Iris pigment epithelial cell (primary cell): ENCODE measurements at regions not wholly inside any gene's neighbourhood (a gene's known extent, or its start where the extent isn't known, plus 50 kb on each side); places are given as distances from the start of the nearest gene placed in this dataset.
"Not testable (repeated sequence)": the region's sequence is repeated elsewhere in the genome, so short reads cannot be mapped to it uniquely, and the experiment has no call there.

Experiments
- DNase-seq: peaks from one replicate; pipeline ENCODE4 v3.0.0-alpha.2; 2011; ENCODE audit warnings: low read depth

DNA sequence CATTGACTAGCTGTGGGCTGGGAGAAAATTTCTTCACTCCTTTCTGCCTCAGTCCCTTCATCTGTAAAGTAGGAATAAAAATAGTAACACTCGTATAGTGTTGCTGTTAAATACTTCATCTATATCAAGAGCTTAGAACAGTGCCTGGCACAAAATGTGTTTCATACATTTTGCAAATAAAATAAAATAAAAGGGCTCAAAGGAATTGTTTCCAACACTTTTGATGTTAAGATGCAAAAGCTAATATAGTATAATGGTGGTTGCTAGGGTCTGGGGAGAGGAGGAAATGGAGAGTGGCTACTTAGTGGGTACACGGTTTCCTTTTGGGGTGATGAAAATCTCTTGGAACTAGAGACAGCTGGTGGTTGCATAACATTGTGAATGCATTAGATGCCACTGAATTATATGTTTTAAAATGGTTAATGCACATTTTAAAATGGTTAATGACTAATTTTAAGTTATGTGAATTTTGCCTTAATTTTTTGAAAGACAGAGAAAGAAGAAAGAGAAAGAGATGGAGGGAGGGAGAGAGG is 542.1 kb upstream of the ID2 start:
- no peak for DNase-seq

DNA sequence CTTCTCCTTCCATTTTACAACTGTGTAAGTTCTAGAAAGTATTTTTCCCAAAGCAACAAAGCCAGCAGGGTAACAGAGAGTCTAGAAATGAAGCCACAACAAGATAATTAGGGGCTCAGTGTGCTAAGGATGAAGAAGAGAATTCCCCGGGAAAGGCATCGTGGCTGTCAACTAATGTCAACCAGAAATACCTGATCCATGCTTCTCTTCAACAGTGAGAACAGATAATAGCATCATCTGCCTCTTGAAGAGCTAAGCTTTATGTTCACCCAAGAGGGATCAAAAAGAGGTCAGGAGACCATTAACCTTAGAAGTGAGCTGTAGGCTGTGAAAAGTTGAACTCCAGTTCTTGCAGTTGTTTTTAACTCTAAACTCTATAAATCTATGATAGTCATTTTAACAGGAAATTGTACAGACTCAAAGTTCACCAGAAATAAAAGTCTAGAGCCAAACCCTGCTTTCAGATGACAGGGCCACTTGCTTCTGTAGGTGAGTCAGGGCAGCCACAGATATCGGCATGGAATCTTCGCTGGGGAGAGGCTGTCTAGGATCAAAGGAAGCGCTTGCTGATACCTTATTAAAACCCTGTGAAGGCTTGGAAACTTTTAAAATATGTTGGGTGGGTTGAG is 540.7 kb upstream of the ID2 start:
- DNase-seq = no peak

DNA sequence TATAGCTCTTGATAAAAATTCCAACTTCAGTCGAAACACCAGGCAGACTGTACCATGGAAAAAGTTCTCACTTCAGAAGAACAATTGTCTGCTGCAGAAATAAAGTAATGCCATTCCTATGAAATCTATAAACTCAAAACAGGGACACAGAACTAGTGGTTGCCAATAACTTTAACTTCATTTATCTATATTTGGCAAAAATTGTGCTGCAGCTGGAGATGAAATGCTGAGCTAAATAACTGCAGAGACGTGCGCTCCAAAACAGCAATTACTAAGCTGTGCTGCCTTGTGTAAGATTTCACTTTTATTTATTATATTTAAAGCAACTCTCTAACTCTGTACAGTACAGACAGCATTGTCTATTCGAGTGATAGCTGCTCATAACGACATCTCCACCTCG is 540.1 kb upstream of the ID2 start:
- DNase-seq = no peak

DNA sequence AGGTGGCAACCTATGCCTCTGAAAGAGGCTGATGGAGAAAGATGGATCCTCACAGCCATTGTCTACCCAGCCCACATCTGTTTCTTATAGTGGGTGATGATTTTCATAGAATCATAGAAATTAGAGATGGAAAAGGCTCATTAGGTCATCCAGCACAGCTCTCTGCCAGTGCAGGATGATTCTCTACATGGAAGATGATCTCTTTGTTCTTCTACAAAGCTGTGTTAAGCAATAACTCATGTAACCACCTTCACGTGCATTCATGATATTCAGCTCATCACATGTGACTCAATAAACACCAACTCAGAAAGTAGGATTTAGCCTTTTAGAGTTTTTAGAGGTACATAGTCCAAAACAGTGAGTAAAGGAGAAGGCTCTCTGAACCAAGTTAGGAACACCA is 539.4 kb upstream of the ID2 start:
- DNase-seq = no peak

DNA sequence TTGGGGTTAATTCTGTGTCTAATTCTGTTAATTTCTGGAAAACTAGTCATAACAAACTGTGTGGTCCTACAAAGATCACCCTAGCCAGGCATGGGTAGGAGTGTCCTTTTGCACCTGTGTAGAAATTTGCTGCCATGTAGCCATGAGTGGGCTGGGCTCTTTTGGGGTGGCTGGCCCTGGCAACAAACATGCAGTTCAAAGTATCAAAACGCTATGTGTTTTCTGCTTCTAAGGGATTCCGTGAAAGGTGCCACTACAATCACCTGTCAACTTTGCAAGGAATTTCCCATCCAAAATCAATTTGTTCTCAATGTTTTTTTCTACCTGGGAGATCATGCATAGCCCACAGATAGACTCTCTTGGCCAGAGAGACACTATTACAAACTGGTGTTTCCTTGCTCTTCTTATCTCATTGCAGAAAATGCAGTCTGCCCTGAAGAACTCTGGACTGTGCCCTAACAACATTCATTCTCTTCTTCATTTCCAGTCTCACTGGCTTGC is 537.7 kb upstream of the ID2 start:
- DNase-seq = no peak

DNA sequence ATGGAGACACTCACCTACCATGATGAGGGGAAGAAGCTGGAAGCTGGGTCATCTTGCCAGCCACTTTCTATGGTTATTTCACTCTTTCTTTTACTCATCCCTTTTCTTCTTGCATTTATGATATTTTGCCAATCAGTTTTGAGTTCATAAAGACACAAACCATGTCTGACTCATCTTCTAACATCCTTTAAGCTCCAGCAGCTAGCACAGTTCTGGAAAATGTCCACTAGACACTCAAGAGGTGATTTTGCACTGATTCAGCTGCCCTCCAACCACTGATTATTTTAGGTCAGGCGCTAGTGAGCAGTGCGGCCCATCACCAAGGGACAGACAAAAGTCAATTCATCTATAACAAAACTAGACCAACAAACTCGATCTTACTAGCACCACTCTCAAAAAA is 537.1 kb upstream of the ID2 start:
- peak; percentile 65 for DNase-seq

- not testable (repeated sequence) for DNase-seq
Measured at GRCh38 chr2:8145375-8145774, 536.5 kb upstream of the ID2 start.

DNA sequence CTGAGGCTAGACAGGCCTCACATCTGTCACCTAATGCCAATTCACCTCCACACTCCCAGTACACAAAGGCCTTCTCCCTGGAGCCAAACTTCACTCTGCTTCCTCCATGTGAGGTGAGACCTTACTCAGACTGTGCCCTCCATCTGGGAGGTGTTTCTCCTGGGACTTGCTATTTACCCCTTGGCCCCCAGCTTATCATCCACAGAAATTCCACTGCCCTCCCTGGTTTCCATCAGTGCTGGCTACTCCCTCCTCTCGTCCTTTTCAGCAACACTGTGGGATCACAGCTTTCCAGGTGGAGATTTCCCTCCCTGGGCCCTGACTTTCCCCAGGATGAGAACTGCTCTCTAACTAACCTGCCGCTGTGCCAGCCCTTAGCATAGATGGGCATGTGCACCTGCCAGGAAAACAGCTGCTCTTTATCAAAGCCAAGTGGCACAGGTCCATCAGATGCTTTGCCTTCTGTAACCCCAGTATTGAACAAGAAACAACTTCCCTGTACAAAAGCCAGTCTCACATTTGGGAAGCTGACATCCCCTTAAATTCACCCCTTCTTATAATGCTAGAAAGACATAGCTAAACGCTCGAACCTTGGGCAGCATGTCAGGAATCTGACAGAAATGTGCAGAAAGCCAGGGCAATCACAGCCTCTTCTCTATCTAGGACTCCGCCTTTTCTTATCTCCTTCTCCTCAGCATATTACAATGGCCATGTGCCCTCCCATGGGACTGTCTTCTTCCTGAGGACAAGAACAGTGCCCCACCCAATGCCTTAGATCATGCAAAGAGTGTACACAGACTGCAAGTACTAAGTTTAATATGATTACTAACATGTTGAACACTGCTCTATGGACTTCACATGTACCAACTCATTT is 535.5 kb upstream of the ID2 start:
- DNase-seq = no peak

DNA sequence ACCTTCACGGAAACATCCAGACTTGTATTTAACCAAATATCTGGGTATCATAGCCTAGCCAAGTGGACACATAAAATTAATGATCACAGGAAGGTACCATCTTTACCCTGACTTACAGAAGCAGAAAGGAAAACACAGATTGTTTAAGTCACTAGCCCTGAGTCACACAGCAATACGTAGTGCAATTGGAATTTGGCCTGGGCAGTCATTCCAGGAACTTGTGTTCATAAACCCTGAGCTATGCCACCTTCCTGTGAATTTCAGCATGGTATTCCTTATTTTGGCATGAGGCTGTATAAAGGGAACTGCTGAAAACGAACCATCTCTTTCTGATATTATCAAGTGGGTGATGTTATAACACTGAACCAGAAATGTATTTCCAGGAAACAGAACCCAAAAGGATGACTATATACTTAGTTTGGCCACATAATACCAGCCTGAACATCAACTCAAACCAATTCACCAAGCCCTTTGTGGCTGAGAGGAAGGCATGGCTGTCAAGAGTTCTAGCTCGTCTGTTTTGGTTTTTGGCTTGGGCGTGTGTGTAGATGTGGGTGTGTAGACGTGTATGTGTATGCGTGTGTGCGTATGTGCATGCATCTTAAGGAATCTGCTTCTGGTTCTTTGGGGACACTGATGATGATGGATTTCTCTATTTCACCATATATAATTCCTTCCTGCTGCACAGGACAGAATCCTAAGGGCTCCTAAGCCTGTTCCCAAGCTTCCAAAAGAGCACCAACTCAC is 533.4 kb upstream of the ID2 start:
- DNase-seq = peak; percentile 77

- DNase-seq = no peak
Measured at GRCh38 chr2:8149007-8149405, 532.9 kb upstream of the ID2 start.

DNA sequence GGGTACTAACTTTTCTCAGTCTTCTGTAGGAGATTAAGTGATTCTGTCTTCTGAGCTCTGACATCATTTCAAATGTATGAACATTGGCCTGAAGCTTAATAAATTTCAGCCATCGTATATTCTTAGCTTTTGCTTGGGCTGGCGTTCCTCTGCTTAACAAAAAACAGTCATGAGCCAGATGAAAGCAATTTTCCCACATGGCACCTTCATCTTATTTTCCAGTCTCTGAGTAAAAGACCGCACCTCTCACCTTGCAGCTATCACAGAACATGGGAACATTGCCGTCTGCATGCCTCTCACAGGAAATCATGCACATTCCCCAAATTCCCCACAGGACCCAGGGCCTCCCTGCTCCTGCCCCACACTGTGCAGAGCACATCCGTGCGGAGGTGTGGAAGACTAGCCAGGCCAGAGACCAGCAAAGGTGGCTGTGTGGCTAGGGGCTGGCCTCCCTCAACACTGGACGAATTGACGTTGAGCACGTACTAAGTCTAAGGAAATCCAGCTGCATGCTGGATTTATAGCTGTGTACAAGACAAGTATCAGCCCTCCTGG is 531.8 kb upstream of the ID2 start:
- DNase-seq = peak; percentile 45

- DNase-seq = no peak
Measured at GRCh38 chr2:8151888-8152287, 530.0 kb upstream of the ID2 start.

DNA sequence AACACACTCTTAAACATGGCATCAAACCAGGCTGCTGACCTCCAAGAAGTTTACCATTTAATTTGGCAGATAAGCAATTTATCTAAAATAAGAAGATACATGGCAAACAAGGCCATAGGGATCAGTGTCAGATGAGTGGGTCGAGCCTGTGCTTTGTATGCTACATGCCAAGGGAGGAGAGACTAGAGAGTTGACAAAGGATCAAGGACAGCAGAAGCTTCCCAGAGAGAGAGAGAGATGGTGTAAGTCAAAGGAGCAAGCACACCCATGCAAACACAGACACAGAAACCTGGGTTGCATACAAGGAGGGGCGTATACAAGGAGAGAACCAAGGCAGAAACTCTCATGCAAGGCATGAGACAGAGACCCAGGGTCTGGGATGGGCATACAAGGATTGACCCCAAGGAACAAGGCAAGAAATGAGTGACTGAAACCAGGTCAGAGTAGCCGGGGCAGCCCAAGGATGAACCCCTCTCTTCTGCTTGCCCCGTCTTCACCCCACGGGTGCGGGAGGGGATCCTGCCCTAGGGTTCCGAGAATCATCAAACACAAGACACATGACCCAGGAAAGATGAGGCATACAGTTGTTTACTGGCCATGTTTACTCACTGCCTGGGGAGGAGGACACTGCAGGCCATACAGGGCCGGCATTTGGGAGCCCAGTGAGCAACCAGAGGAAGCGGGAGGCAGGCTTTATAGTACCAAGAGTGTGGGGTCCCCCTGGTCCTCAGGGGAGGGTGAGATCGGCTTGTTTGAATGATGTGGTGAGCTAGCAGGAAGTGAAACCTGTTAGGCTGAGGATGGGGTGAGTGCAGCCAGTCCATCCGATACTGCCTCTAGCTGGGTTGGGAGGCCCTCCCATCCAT is 529.2 kb upstream of the ID2 start:
- DNase-seq = no peak

DNA sequence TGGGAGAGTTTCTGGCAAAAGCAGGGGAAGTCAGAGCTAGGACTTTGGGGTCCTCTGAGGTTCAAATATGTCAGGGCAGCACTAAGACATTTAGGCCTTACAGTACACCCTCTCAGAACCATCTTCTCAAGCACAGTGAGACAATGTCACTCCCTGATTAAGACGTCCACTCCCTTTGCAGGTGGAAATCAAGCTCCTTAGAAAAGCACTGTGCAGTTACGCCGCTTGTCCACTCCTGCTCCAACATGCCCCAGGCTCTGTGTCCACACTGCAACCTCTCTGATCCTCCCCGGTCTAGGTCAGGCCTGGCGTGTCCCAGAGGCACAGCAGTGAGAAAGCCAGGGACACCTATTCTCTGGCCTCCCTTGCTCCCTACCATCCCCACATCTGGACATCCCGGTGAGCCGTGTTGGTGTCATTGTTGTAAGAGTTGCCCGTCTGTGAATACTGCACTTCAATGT is 528.6 kb upstream of the ID2 start:
- no peak for DNase-seq

DNA sequence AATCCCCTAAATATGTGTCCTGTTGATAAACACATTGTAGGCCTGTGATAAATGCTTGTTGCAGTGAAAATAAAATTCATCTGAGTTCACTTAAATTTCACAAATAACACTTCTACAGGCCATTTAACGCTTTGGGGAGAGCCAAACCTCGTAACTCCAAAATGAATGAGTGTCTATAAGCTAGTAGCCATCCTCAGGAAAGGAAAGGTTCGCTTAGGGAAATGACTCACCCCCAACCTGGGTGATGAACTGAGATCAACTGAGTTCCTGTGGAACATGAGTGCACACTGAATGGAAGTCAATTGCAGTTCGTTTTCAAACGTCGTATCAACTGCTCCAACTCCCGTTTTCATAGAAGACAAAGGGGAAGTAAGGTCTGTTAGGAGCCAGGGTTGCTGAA is 527.6 kb upstream of the ID2 start:
- peak; percentile 12 for DNase-seq

DNA sequence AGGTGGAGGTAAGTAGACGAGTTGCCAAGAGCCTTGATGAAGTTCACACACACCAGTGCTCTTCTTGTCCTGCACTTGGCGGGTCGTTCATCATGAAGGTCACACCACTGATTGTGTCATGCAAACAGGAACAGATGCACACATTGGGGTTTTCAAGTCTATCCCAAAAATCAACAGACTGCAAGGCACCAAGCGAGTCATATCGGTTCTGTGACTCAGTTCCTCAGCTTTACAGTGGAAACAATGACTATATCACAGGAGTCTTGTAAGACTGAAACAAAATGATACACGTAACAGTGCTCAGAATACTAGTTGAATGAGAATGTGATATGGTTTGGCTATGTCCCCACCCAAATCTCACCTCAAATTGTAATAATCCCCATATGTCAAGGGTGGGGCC is 526.9 kb upstream of the ID2 start:
- peak; percentile 12 for DNase-seq

GRCh38 chr2:8157621-8158430 is 524.0 kb upstream of the ID2 start:
- no peak for DNase-seq

DNA sequence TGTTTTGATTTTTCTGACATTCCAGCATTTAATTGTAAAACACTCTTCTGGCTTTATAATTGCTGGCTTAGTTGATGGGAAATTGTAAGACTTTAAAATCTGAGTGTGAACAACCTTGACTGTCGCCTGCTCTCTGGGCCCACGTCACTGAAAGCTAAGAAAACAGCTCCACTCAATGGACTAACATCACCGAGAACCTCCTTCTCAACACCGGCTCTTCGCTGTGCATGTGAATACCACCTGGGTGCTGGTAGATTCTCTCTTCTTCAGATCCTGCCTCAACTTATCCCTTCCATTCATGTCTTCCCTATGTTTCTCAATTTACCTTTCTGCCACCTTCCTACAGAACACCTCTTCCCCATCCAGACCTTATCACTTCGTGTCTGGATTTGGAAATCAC is 523.1 kb upstream of the ID2 start:
- no peak for DNase-seq

- no peak for DNase-seq
Measured at GRCh38 chr2:8159211-8159965, 522.5 kb upstream of the ID2 start.
